Karpas-422 (cell line): ENCODE measurements at regions not wholly inside any gene's neighbourhood (a gene's known extent, or its start where the extent isn't known, plus 50 kb on each side); places are given as distances from the start of the nearest gene placed in this dataset.

Source experiments
- DNase-seq: peaks from one replicate; pipeline ENCODE4 v3.0.0-alpha.2; 2015
- H2AFZ ChIP-seq: fragments of 200-600 bp; sonication (generic); 2 replicates; pipeline ENCODE4 v1.6.1; 2014; ENCODE audit warnings: antibody characterized with exemption, low read length, mixed read lengths
- H3K27ac ChIP-seq: fragments of 200-600 bp; sonication (generic); 2 replicates; pipeline ENCODE4 v1.5.1; 2014; ENCODE audit warnings: mild to moderate bottlenecking, low read length, moderate library complexity
- H3K27me3 ChIP-seq: fragments of 200-600 bp; sonication (generic); 2 replicates; pipeline ENCODE4 v1.6.1; 2014; ENCODE audit warnings: low read length, mixed read lengths
- H3K36me3 ChIP-seq: fragments of 200-600 bp; sonication (generic); 2 replicates; pipeline ENCODE4 v1.6.1; 2014; ENCODE audit warnings: low read length, mixed read lengths; ENCODE audit not compliant: insufficient read depth
- H3K4me1 ChIP-seq: fragments of 200-600 bp; sonication (generic); 2 replicates; pipeline ENCODE4 v1.6.1; 2014; ENCODE audit warnings: mild to moderate bottlenecking, low read length, mixed read lengths
- H3K4me2 ChIP-seq: fragments of 200-600 bp; sonication (generic); 2 replicates; pipeline ENCODE4 v1.6.1; 2014; ENCODE audit warnings: low read length, low read depth, mild to moderate bottlenecking; ENCODE audit not compliant: poor library complexity, severe bottlenecking
- H3K4me3 ChIP-seq: fragments of 200-600 bp; sonication (generic); 2 replicates; pipeline ENCODE4 v1.5.1; 2014; ENCODE audit warnings: mild to moderate bottlenecking, antibody characterized with exemption, low read length, mixed read lengths
- H3K79me2 ChIP-seq: fragments of 200-600 bp; sonication (generic); 2 replicates; pipeline ENCODE4 v1.6.1; 2014; ENCODE audit warnings: mild to moderate bottlenecking, low read length, mixed read lengths
- H3K9ac ChIP-seq: fragments of 200-600 bp; sonication (generic); 2 replicates; pipeline ENCODE4 v1.6.0; 2014; ENCODE audit warnings: low read length
- H3K9me2 ChIP-seq: fragments of 200-600 bp; sonication (generic), shearing (Covaris generic); replicated peaks from 2 replicates; pipeline ENCODE4 v1.6.0; 2014; ENCODE audit warnings: mild to moderate bottlenecking, low read length, moderate library complexity; ENCODE audit not compliant: insufficient read depth
- H3K9me3 ChIP-seq: fragments of 300-700, 200-600 bp; sonication (generic); 2 replicates; pipeline ENCODE4 v1.6.1; 2014; ENCODE audit warnings: low read length, mixed read lengths
- H4K20me1 ChIP-seq: fragments of 200-600 bp; sonication (generic); 2 replicates; pipeline ENCODE4 v1.6.1; 2014; ENCODE audit warnings: mild to moderate bottlenecking, antibody characterized with exemption, low read length, low read depth; ENCODE audit not compliant: insufficient read depth

- no peaks in the 10 kb centered on the region for H3K9me3 ChIP-seq
- H3K79me2 ChIP-seq = no peaks in the 10 kb centered on the region
- H3K4me1 ChIP-seq = no peaks in the 10 kb centered on the region
- H3K4me3 ChIP-seq = no peak overlapping the region
- H3K9me2 ChIP-seq = no peaks in the 10 kb centered on the region
- no peaks in the 10 kb centered on the region for H3K27me3 ChIP-seq
- H3K27ac ChIP-seq = no peak overlapping the region
- no peaks in the 10 kb centered on the region for H3K36me3 ChIP-seq
- no peak overlapping the region for H3K9ac ChIP-seq
- no peak for DNase-seq
- H2AFZ ChIP-seq = no peak overlapping the region
- no peaks in the 10 kb centered on the region for H4K20me1 ChIP-seq
- no peak overlapping the region for H3K4me2 ChIP-seq
Measured at GRCh38 chr11:116442238-116442752, 330.5 kb downstream of the BUD13 start.

GRCh38 chr11:116439361-116439677 is 333.5 kb downstream of the BUD13 start:
- no peaks in the 10 kb centered on the region for H3K79me2 ChIP-seq
- no peaks in the 10 kb centered on the region for H3K27me3 ChIP-seq
- H3K9me3 ChIP-seq = no peaks in the 10 kb centered on the region
- no peaks in the 10 kb centered on the region for H3K36me3 ChIP-seq
- no peaks in the 10 kb centered on the region for H4K20me1 ChIP-seq
- no peaks in the 10 kb centered on the region for H3K4me1 ChIP-seq
- H3K9me2 ChIP-seq = no peaks in the 10 kb centered on the region
- no peak overlapping the region for H3K4me2 ChIP-seq
- no peak overlapping the region for H2AFZ ChIP-seq
- H3K9ac ChIP-seq = no peak overlapping the region
- DNase-seq = no peak
- H3K27ac ChIP-seq = no peak overlapping the region
- H3K4me3 ChIP-seq = no peak overlapping the region

- DNase-seq = no peak
- Histone ChIP-seq H3K27ac (no peak overlapping the region), H3K36me3 (no peaks in the 10 kb centered on the region), H3K4me3 (no peak overlapping the region), H2AFZ (no peak overlapping the region), H3K9me3 (no peaks in the 10 kb centered on the region), H3K4me2 (no peak overlapping the region), H3K79me2 (no peaks in the 10 kb centered on the region), H3K9ac (no peak overlapping the region), H3K9me2 (no peaks in the 10 kb centered on the region), H3K27me3 (no peaks in the 10 kb centered on the region), H4K20me1 (no peaks in the 10 kb centered on the region), H3K4me1 (no peaks in the 10 kb centered on the region)
Measured at GRCh38 chr11:116438651-116439360, 334.0 kb downstream of the BUD13 start.

DNA sequence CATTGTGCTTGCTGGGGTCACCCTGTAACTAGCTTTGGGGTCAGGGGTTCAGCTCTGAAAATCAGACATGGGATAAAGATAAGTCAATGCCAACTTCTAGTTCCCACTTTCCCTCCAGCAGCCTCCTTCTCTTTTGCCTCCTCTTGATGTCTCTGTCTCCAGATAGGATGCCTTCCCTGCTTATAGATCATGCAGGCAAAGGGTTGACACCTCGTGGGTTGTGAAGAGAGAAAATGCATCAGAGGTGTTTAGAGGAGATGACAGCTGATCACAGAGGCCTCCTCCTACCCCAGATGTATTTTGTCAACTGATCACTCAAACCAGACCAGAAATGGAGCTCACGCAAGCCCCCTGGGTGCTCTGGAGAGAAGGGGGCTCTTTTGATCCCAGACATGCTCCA is 337.8 kb downstream of the BUD13 start:
- no peak for DNase-seq
- no peaks in the 10 kb centered on the region for H3K9me3 ChIP-seq
- H2AFZ ChIP-seq = no peak overlapping the region
- H3K36me3 ChIP-seq = no peaks in the 10 kb centered on the region
- no peaks in the 10 kb centered on the region for H3K4me1 ChIP-seq
- no peak overlapping the region for H3K9ac ChIP-seq
- no peaks in the 10 kb centered on the region for H3K27me3 ChIP-seq
- H3K4me3 ChIP-seq = no peak overlapping the region
- H3K79me2 ChIP-seq = no peaks in the 10 kb centered on the region
- H3K27ac ChIP-seq = no peak overlapping the region
- no peaks in the 10 kb centered on the region for H3K9me2 ChIP-seq
- H4K20me1 ChIP-seq = no peaks in the 10 kb centered on the region
- H3K4me2 ChIP-seq = no peak overlapping the region

- Histone ChIP-seq H4K20me1 (no peaks in the 10 kb centered on the region), H2AFZ (no peak overlapping the region), H3K4me1 (no peaks in the 10 kb centered on the region), H3K36me3 (no peaks in the 10 kb centered on the region), H3K9me3 (no peaks in the 10 kb centered on the region), H3K4me2 (no peak overlapping the region), H3K27me3 (no peaks in the 10 kb centered on the region), H3K9me2 (no peaks in the 10 kb centered on the region), H3K27ac (no peak overlapping the region), H3K79me2 (no peaks in the 10 kb centered on the region), H3K4me3 (no peak overlapping the region), H3K9ac (no peak overlapping the region)
- DNase-seq = no peak
Measured at GRCh38 chr11:116432301-116432700, 340.5 kb downstream of the BUD13 start.

GRCh38 chr11:116431842-116432241 is 340.9 kb downstream of the BUD13 start:
- no peak overlapping the region for H3K9ac ChIP-seq
- H3K36me3 ChIP-seq = no peaks in the 10 kb centered on the region
- no peaks in the 10 kb centered on the region for H4K20me1 ChIP-seq
- no peak overlapping the region for H2AFZ ChIP-seq
- no peak overlapping the region for H3K4me3 ChIP-seq
- no peak for DNase-seq
- no peaks in the 10 kb centered on the region for H3K27me3 ChIP-seq
- no peaks in the 10 kb centered on the region for H3K4me1 ChIP-seq
- no peak overlapping the region for H3K4me2 ChIP-seq
- no peaks in the 10 kb centered on the region for H3K9me3 ChIP-seq
- no peak overlapping the region for H3K27ac ChIP-seq
- no peaks in the 10 kb centered on the region for H3K9me2 ChIP-seq
- no peaks in the 10 kb centered on the region for H3K79me2 ChIP-seq

DNA sequence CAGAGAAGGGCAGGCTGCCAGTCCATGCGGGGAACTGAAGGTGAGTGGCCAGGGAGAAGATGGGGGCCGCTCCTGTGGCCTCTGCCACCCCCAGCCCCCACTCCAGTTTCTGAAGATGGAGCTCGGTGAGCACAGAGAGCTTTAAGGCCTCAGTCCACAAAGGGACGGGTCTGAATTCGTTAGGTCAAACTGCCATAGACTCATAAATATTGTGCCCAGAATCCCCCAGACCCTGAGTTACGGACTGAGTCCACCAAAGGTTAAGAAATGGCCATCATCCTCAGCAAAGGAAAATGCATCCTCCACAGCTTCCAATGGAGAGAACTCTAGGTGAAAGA is 344.2 kb downstream of the BUD13 start:
- Histone ChIP-seq H3K4me1 (no peaks in the 10 kb centered on the region), H3K36me3 (no peaks in the 10 kb centered on the region), H3K4me3 (no peak overlapping the region), H3K9me3 (no peaks in the 10 kb centered on the region), H3K4me2 (no peak overlapping the region), H3K79me2 (no peaks in the 10 kb centered on the region), H3K27me3 (no peaks in the 10 kb centered on the region), H3K27ac (no peak overlapping the region), H4K20me1 (no peaks in the 10 kb centered on the region), H2AFZ (no peak overlapping the region), H3K9ac (no peak overlapping the region), H3K9me2 (no peaks in the 10 kb centered on the region)
- no peak for DNase-seq

GRCh38 chr11:116427903-116428637 is 344.7 kb downstream of the BUD13 start:
- H3K79me2 ChIP-seq = no peaks in the 10 kb centered on the region
- no peak overlapping the region for H3K9ac ChIP-seq
- no peaks in the 10 kb centered on the region for H3K4me1 ChIP-seq
- no peak overlapping the region for H3K4me2 ChIP-seq
- H3K27me3 ChIP-seq = no peaks in the 10 kb centered on the region
- H3K27ac ChIP-seq = no peak overlapping the region
- no peaks in the 10 kb centered on the region for H3K9me2 ChIP-seq
- H4K20me1 ChIP-seq = no peaks in the 10 kb centered on the region
- no peaks in the 10 kb centered on the region for H3K9me3 ChIP-seq
- no peak overlapping the region for H2AFZ ChIP-seq
- no peaks in the 10 kb centered on the region for H3K36me3 ChIP-seq
- no peak overlapping the region for H3K4me3 ChIP-seq
- no peak for DNase-seq
